SU-DHL-6 (cell line): ENCODE measurements at regions not wholly inside any gene's neighbourhood (a gene's known extent, or its start where the extent isn't known, plus 50 kb on each side); places are given as distances from the start of the nearest gene placed in this dataset.

ENCODE experiments used
- EZH2phosphoT487 ChIP-seq: fragments of 200-600 bp; sonication (generic), shearing (Covaris generic); conservative IDR thresholded peaks from 2 replicates; pipeline ENCODE4 v1.6.1; 2018; ENCODE audit warnings: mild to moderate bottlenecking, antibody characterized with exemption, low read length, moderate library complexity, mixed read lengths
- TF ChIP-seq, protein P1 (sequence below): fragments of 200-600 bp; sonication (generic); IDR thresholded peaks from one replicate; pipeline ENCODE4 v1.5.1; 2017; ENCODE audit warnings: antibody characterized with exemption, mild to moderate bottlenecking, low read length, moderate library complexity; ENCODE audit not compliant: insufficient read depth, poor library complexity, severe bottlenecking

DNA sequence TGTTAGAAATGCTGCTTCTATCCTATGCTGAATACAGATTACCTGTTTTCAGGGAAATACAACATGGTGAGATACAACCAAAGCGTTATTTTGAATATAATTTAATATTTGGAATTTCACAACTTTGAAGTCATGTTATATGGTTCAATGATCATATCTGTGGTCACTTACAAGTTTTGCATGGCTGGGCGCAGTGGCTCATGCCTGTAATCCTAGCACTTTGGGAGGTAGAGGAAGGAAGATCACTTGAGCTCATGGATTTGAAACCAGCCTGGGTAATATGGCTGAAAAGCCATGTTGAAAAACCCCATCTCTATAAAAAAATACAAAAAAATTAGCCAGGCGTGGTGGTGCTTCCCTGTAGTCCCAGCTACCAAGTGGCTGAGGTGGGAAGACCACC is 57.9 kb downstream of the DOP1B start:
- TF ChIP-seq, protein P1, sequence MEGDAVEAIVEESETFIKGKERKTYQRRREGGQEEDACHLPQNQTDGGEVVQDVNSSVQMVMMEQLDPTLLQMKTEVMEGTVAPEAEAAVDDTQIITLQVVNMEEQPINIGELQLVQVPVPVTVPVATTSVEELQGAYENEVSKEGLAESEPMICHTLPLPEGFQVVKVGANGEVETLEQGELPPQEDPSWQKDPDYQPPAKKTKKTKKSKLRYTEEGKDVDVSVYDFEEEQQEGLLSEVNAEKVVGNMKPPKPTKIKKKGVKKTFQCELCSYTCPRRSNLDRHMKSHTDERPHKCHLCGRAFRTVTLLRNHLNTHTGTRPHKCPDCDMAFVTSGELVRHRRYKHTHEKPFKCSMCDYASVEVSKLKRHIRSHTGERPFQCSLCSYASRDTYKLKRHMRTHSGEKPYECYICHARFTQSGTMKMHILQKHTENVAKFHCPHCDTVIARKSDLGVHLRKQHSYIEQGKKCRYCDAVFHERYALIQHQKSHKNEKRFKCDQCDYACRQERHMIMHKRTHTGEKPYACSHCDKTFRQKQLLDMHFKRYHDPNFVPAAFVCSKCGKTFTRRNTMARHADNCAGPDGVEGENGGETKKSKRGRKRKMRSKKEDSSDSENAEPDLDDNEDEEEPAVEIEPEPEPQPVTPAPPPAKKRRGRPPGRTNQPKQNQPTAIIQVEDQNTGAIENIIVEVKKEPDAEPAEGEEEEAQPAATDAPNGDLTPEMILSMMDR: no peak
- TF ChIP-seq EZH2phosphoT487: no peak
